Activated B cell treated with CpG ODN at 0.5 μM for 24 hours (primary cell): ENCODE measurements at regions not wholly inside any gene's neighbourhood (a gene's known extent, or its start where the extent isn't known, plus 50 kb on each side); places are given as distances from the start of the nearest gene placed in this dataset.

Experiments
- ATAC-seq: fragments of 200-7000 bp; cut with Tn5 transposase; one replicate; pipeline ENCODE4 v1.10.0; 2021; ENCODE audit warnings: low read depth, mild to moderate bottlenecking, moderate library complexity
- CTCF ChIA-PET: fragments of 350-600 bp; sonication (Branson Sonifier 250); formaldehyde crosslinking; loops from one replicate; lab custom pipeline; 2021; ENCODE audit warnings: antibody characterized with exemption; lab: Charles Lee
- POLR2A ChIA-PET: fragments of 350-600 bp; sonication (Branson Sonifier 250); formaldehyde crosslinking; loops from one replicate; lab custom pipeline; 2021; ENCODE audit warnings: antibody characterized with exemption; lab: Charles Lee
- DNase-seq: peaks from one replicate; pipeline ENCODE4 v3.0.0; 2022
- H3K27ac Mint-ChIP-seq: one replicate; pipeline ENCODE4 v1.8.0; 2020; ENCODE audit warnings: mixed read lengths
- H3K27me3 Mint-ChIP-seq: one replicate; pipeline ENCODE4 v1.8.0; 2021; ENCODE audit warnings: mixed read lengths
- H3K36me3 Mint-ChIP-seq: one replicate; pipeline ENCODE4 v1.8.0; 2021; ENCODE audit warnings: low read depth, mixed read lengths
- H3K4me1 Mint-ChIP-seq: one replicate; pipeline ENCODE4 v1.8.0; 2021; ENCODE audit warnings: mixed read lengths
- H3K4me3 Mint-ChIP-seq: one replicate; pipeline ENCODE4 v1.8.0; 2020; ENCODE audit warnings: mild to moderate bottlenecking, mixed read lengths
- H3K9me3 Mint-ChIP-seq: one replicate; pipeline ENCODE4 v1.8.0; 2020; ENCODE audit warnings: mixed read lengths
- CTCF ChIP-seq: fragments of 200-600 bp; IDR thresholded peaks from one replicate; pipeline ENCODE4 v1.8.0; 2022; ENCODE audit warnings: antibody characterized with exemption, mild to moderate bottlenecking
- intact Hi-C: fragments of 100-400 bp; cut with micrococcal nuclease; formaldehyde crosslinking; loops from one replicate; pipeline ENCODE4 v1.15.1; 2024

DNA sequence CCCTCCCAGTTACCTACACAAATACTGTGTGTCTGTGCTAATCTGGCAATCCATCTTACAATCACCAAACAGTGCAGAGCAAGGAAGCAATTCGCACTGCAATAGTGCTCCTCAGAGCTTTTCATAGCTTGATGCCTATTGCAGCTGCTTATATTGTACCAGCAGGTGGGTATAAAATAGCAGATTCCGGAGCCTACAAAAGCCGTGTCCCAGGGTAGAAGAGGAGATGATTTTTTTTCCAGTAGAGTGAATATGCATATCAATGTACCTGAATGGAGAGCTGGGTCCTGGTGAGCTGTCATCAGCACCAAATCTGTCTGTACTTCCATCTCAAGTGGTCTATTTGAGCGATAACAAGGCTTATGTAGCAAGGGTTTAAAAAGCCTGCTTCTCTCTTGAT is 668.4 kb downstream of the DIAPH3 start:
- no peak for TF ChIP-seq CTCF
- CTCF ChIA-PET: no interaction called here
- H3K4me1 Mint-ChIP-seq: no peaks in the 10 kb centered on the region
- no peak overlapping the region for H3K27ac Mint-ChIP-seq
- no peaks in the 10 kb centered on the region for H3K36me3 Mint-ChIP-seq
- no peaks in the 10 kb centered on the region for H3K27me3 Mint-ChIP-seq
- intact Hi-C loops: no loop called here
- H3K4me3 Mint-ChIP-seq: no peak overlapping the region
- H3K9me3 Mint-ChIP-seq: no peaks in the 10 kb centered on the region
- DNase-seq: no peak
- POLR2A ChIA-PET: no interaction called here
- no peak for ATAC-seq

DNA sequence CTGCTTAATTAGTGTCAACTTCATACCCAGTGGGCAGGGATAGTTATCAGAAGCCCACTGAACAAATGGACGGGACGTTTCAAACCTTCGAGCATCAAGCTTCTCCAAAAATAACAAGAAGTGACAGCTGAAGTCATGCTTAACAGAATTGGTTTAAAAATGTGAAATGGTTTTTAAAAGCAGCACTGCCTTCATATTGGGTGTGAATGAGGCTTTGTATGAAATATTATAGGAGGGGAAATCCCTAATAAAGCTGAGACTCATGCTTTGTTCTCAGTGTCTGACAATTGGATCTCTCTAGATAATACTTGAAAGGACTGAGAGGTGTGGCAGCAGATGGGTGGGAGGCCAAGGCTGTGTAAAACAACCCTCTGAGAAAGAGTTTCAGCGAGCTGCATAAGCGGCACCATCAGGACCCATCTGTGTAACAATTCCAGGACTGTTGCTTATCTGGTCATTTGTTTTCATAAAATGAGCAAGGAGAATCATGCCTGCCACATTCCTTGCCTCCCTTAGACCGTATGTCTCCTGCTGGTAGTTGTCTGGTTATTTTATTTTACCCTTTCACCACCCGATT is 667.7 kb downstream of the DIAPH3 start:
- DNase-seq (no peak), ATAC-seq (no peak)
- Mint-ChIP-seq H3K27ac (no peak overlapping the region), H3K36me3 (no peaks in the 10 kb centered on the region), H3K9me3 (no peaks in the 10 kb centered on the region), H3K27me3 (no peaks in the 10 kb centered on the region), H3K4me3 (no peak overlapping the region), H3K4me1 (no peaks in the 10 kb centered on the region)
- ChIA-PET CTCF (no interaction called here), POLR2A (no interaction called here)
- intact Hi-C loops: no loop called here
- no peak for TF ChIP-seq CTCF

DNA sequence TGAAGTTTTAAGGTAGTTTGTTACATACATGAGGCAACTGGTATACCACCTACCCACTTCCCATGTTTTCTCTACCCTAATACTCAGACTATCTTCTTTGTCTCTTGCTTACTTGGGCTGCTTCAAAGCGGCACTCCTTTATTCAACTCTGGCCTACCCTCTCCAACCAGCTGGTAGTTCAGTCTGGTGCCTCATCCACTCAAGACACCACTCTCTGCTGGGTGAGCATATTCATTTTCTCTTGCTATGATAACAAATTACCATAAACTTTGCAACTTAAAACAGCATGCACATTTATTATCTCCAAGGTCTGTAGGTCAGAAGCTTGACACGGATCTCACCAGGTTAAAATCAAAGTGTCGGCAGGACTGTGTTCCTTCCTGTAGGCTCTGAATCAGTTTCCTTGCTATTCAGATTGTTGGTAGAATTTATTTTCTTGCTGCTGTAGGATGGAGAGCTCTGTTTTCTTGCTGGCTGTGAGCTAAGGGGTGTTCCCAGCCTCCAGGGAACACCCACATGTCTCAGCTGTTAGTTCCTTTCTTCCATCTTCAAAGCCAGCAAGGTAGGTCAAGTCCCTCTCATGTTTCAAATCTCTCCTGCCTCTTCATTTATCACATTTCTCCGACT is 666.0 kb downstream of the DIAPH3 start:
- Mint-ChIP-seq H3K9me3 (no peaks in the 10 kb centered on the region), H3K27me3 (no peaks in the 10 kb centered on the region), H3K4me3 (no peak overlapping the region), H3K36me3 (no peaks in the 10 kb centered on the region), H3K4me1 (no peaks in the 10 kb centered on the region), H3K27ac (no peak overlapping the region)
- intact Hi-C loops: no loop called here
- POLR2A ChIA-PET: no interaction called here
- CTCF ChIA-PET: no interaction called here
- ATAC-seq: no peak
- DNase-seq: no peak
- TF ChIP-seq CTCF: no peak

- H3K9me3 Mint-ChIP-seq: no peaks in the 10 kb centered on the region
These were observed 662.7 kb downstream of the DIAPH3 start for GRCh38 chr13:59501004-59501403.

GRCh38 chr13:59504407-59504806 is 659.3 kb downstream of the DIAPH3 start:
- POLR2A ChIA-PET: no interaction called here
- no peak for ATAC-seq

More at GRCh38 chr13:59501004-59501403, 662.7 kb downstream of the DIAPH3 start:
- no peak overlapping the region for H3K27ac Mint-ChIP-seq
- TF ChIP-seq CTCF: no peak
- no peaks in the 10 kb centered on the region for H3K27me3 Mint-ChIP-seq
- ChIA-PET POLR2A (no interaction called here), CTCF (no interaction called here)
- H3K4me3 Mint-ChIP-seq: no peak overlapping the region
- intact Hi-C loops: no loop called here
- DNase-seq: no peak
- no peaks in the 10 kb centered on the region for H3K4me1 Mint-ChIP-seq
- H3K36me3 Mint-ChIP-seq: no peaks in the 10 kb centered on the region
- ATAC-seq: no peak

More at GRCh38 chr13:59504407-59504806, 659.3 kb downstream of the DIAPH3 start:
- CTCF ChIA-PET: no interaction called here
- no peaks in the 10 kb centered on the region for H3K36me3 Mint-ChIP-seq
- no peaks in the 10 kb centered on the region for H3K9me3 Mint-ChIP-seq
- no peaks in the 10 kb centered on the region for H3K27me3 Mint-ChIP-seq
- no peak for TF ChIP-seq CTCF
- no peaks in the 10 kb centered on the region for H3K4me1 Mint-ChIP-seq
- no peak overlapping the region for H3K27ac Mint-ChIP-seq
- intact Hi-C loops: no loop called here
- H3K4me3 Mint-ChIP-seq: no peak overlapping the region
- DNase-seq: no peak
